WTC11 (cell line): ENCODE measurements at regions not wholly inside any gene's neighbourhood (a gene's known extent, or its start where the extent isn't known, plus 50 kb on each side); places are given as distances from the start of the nearest gene placed in this dataset.

ENCODE experiments used
- E2F1 ChIP-seq: sonication (generic); formaldehyde crosslinking; IDR thresholded peaks from 2 replicates; pipeline ENCODE4 v1.8.0; 2022; ENCODE audit warnings: mild to moderate bottlenecking, missing genetic modification reagents
- ELF4 ChIP-seq: sonication (generic); formaldehyde crosslinking; IDR thresholded peaks from 2 replicates; pipeline ENCODE4 v1.8.1; 2022; ENCODE audit warnings: low read depth, mild to moderate bottlenecking, moderate library complexity, missing genetic modification reagents
- FOXP1 ChIP-seq: sonication (generic); formaldehyde crosslinking; IDR thresholded peaks from 2 replicates; pipeline ENCODE4 v1.8.0; 2022; ENCODE audit warnings: missing genetic modification reagents, mild to moderate bottlenecking, moderate library complexity, borderline replicate concordance
- FOXP4 ChIP-seq: sonication (generic); formaldehyde crosslinking; IDR thresholded peaks from 2 replicates; pipeline ENCODE4 v1.8.0; 2022; ENCODE audit warnings: mild to moderate bottlenecking, missing genetic modification reagents
- HMGXB4 ChIP-seq: sonication (generic); formaldehyde crosslinking; IDR thresholded peaks from 2 replicates; pipeline ENCODE4 v1.8.1; 2023; ENCODE audit warnings: mild to moderate bottlenecking, moderate library complexity, missing genetic modification reagents
- IRF1 ChIP-seq: sonication (generic); formaldehyde crosslinking; IDR thresholded peaks from 2 replicates; pipeline ENCODE4 v1.8.0; 2023; ENCODE audit warnings: missing genetic modification reagents
- MLX ChIP-seq: sonication (generic); formaldehyde crosslinking; IDR thresholded peaks from 2 replicates; pipeline ENCODE4 v1.8.1; 2023; ENCODE audit warnings: mild to moderate bottlenecking, missing genetic modification reagents, moderate library complexity
- NFATC4 ChIP-seq: fragments of 250-450 bp; sonication (Bioruptor Pico); IDR thresholded peaks from 2 replicates; pipeline ENCODE4 v1.9.0; 2021; ENCODE audit warnings: mild to moderate bottlenecking
- NR3C1 ChIP-seq: sonication (generic); formaldehyde crosslinking; conservative IDR thresholded peaks from 2 replicates; pipeline ENCODE4 v1.8.1; 2023; ENCODE audit warnings: low read depth, mild to moderate bottlenecking, missing genetic modification reagents
- TP53 ChIP-seq: sonication (generic); formaldehyde crosslinking; IDR thresholded peaks from 2 replicates; pipeline ENCODE4 v1.8.1; 2023; ENCODE audit warnings: mild to moderate bottlenecking, missing genetic modification reagents
- ZBTB43 ChIP-seq: sonication (generic); formaldehyde crosslinking; IDR thresholded peaks from 2 replicates; pipeline ENCODE4 v1.8.1; 2023; ENCODE audit warnings: mild to moderate bottlenecking, missing genetic modification reagents
- ZMAT4 ChIP-seq: fragments of 250-450 bp; sonication (Bioruptor Pico); IDR thresholded peaks from 2 replicates; pipeline ENCODE4 v1.9.0; 2021; ENCODE audit warnings: mild to moderate bottlenecking
- ZNF232 ChIP-seq: sonication (generic); formaldehyde crosslinking; IDR thresholded peaks from 2 replicates; pipeline ENCODE4 v1.8.0; 2022; ENCODE audit warnings: mild to moderate bottlenecking, missing genetic modification reagents
- ZNF317 ChIP-seq: sonication (generic); formaldehyde crosslinking; IDR thresholded peaks from 2 replicates; pipeline ENCODE4 v1.8.1; 2023; ENCODE audit warnings: low read depth, mild to moderate bottlenecking, moderate library complexity, missing genetic modification reagents, borderline replicate concordance
- ZNF425 ChIP-seq: fragments of 250-450 bp; sonication (Bioruptor Pico); conservative IDR thresholded peaks from 2 replicates; pipeline ENCODE4 v1.9.0; 2021; ENCODE audit warnings: mild to moderate bottlenecking

- TF ChIP-seq ZNF425 (CRISPR knock-in tag) (no peak), ELF4 (CRISPR knock-in tag) (no peak), NR3C1 (CRISPR knock-in tag) (no peak), ZMAT4 (CRISPR knock-in tag) (no peak), FOXP1 (CRISPR knock-in tag) (no peak), NFATC4 (CRISPR knock-in tag) (no peak), TP53 (CRISPR knock-in tag) (no peak), ZNF317 (no peak), E2F1 (CRISPR knock-in tag) (no peak), IRF1 (CRISPR knock-in tag) (no peak), HMGXB4 (no peak), ZNF232 (CRISPR knock-in tag) (no peak), MLX (CRISPR knock-in tag) (no peak), FOXP4 (CRISPR knock-in tag) (no peak), ZBTB43 (CRISPR knock-in tag) (no peak)
These were observed 471.1 kb downstream of the SHQ1 start (continued) for GRCh38 chr3:72376956-72377710.
